H1 (cell line): ENCODE measurements at regions not wholly inside any gene's neighbourhood (a gene's known extent, or its start where the extent isn't known, plus 50 kb on each side); places are given as distances from the start of the nearest gene placed in this dataset.

ENCODE experiments used
- CTCF ChIA-PET: fragments of 300-600 bp; sonication (Branson Sonifier 250); formaldehyde crosslinking; loops from one replicate; lab custom pipeline; 2021; ENCODE audit not compliant: partially characterized antibody; lab: Charles Lee
- POLR2A ChIA-PET: fragments of 300-600 bp; sonication (Branson Sonifier 250); formaldehyde crosslinking; loops from one replicate; lab custom pipeline; 2021; ENCODE audit warnings: inconsistent platforms; ENCODE audit not compliant: partially characterized antibody; lab: Charles Lee
- DNase-seq, 2 experiments: peaks; one replicate each; pipeline versions ENCODE4 v3.0.0 to v3.0.0-alpha.2; 2010 to 2022; ENCODE audit warnings: low spot score in 2 of 2, low read depth in 1 of 2, mixed read lengths in 1 of 2
- FAIRE-seq: peaks from 2 replicates; lab custom pipeline; 2011; peaks lifted over from hg19 to GRCh38; lab: Jason Lieb, UNC
- H2AFZ ChIP-seq: 2 replicates; pipeline ENCODE4 v1.8.1; 2012; ENCODE audit warnings: low read length, inconsistent platforms
- H2AK5ac ChIP-seq: 2 replicates; pipeline ENCODE4 v1.6.1; 2013; ENCODE audit warnings: low read depth, low read length
- H2BK120ac ChIP-seq: replicated peaks from 2 replicates; pipeline ENCODE3; 2013; ENCODE audit warnings: low read depth, low read length, inconsistent platforms
- H2BK12ac ChIP-seq: 2 replicates; pipeline ENCODE4 v1.6.1; 2013; ENCODE audit warnings: low read depth, low read length
- H2BK15ac ChIP-seq: 2 replicates; pipeline ENCODE4 v1.6.1; 2013; ENCODE audit warnings: low read length
- H2BK20ac ChIP-seq: 2 replicates; pipeline ENCODE4 v1.6.1; 2013; ENCODE audit warnings: low read length
- H2BK5ac ChIP-seq: 2 replicates; pipeline ENCODE4 v1.6.1; 2013; ENCODE audit warnings: low read depth, low read length
- H3K14ac ChIP-seq: 2 replicates; pipeline ENCODE4 v1.6.1; 2013; ENCODE audit warnings: inconsistent platforms; ENCODE audit not compliant: insufficient read length
- H3K18ac ChIP-seq: 2 replicates; pipeline ENCODE4 v1.6.1; 2013; ENCODE audit warnings: low read length; ENCODE audit errors: extremely low read depth
- H3K23ac ChIP-seq: 2 replicates; pipeline ENCODE4 v1.6.1; 2013; ENCODE audit warnings: inconsistent platforms; ENCODE audit not compliant: insufficient read length
- H3K23me2 ChIP-seq: 2 replicates; pipeline ENCODE4 v1.6.1; 2013; ENCODE audit warnings: low read depth, low read length
- H3K27ac ChIP-seq: 2 replicates; pipeline ENCODE4 v1.6.1; 2011; ENCODE audit warnings: low read depth, low read length, inconsistent platforms
- H3K27me3 ChIP-seq, 4 experiments: replicated peaks in 1 of 4; 1 replicate in 1 of 4; 2 replicates in 3 of 4; pipeline versions ENCODE4 v1.6.1 to v1.8.1; 2011 to 2013; ENCODE audit warnings: low read length in 3 of 4, mild to moderate bottlenecking in 3 of 4, inconsistent platforms in 2 of 4, mixed read lengths in 2 of 4, moderate library complexity in 1 of 4; ENCODE audit not compliant: control insufficient read depth in 3 of 4, insufficient read depth in 3 of 4; ENCODE audit errors: extremely low read depth in 1 of 4
- H3K36me3 ChIP-seq, 4 experiments: 2 replicates each; pipeline versions ENCODE4 v1.6.1 to v1.8.1; 2011 to 2013; ENCODE audit warnings: mild to moderate bottlenecking in 4 of 4, low read length in 3 of 4, moderate library complexity in 2 of 4, control low read depth in 1 of 4, inconsistent platforms in 1 of 4; ENCODE audit not compliant: insufficient read depth in 4 of 4, control insufficient read depth in 2 of 4
- H3K4ac ChIP-seq: replicated peaks from 2 replicates; pipeline ENCODE3; 2013; ENCODE audit warnings: low read length, low read depth, mixed read lengths, inconsistent platforms; ENCODE audit not compliant: insufficient read length
- H3K4me1 ChIP-seq, 4 experiments: replicated peaks in 1 of 4; 1 replicate in 1 of 4; 2 replicates in 3 of 4; pipeline versions ENCODE4 v1.6.1 to v1.8.1; 2011 to 2013; ENCODE audit warnings: low read length in 3 of 4, inconsistent platforms in 2 of 4, mixed read lengths in 1 of 4; ENCODE audit not compliant: insufficient read depth in 4 of 4, control insufficient read depth in 3 of 4
- H3K4me2 ChIP-seq, 2 experiments: 2 replicates each; pipeline versions ENCODE4 v1.6.1 to v1.8.1; 2011 to 2013; ENCODE audit warnings: low read depth in 2 of 2, low read length in 2 of 2, control low read depth in 1 of 2, inconsistent platforms in 1 of 2, mild to moderate bottlenecking in 1 of 2; ENCODE audit not compliant: insufficient read depth in 1 of 2
- H3K4me3 ChIP-seq, 4 experiments: fragments of 200-600, 300-600 bp in 1 of 4; sonication (generic), shearing (Covaris generic), sonication (Bioruptor Twin) in 1 of 4; 2 replicates each; pipeline versions ENCODE4 v1.5.1 to v1.8.1; 2011 to 2016; ENCODE audit warnings: low read length in 4 of 4, low read depth in 3 of 4, control low read depth in 2 of 4, inconsistent platforms in 2 of 4, mild to moderate bottlenecking in 2 of 4, mixed read lengths in 1 of 4, moderate library complexity in 1 of 4; ENCODE audit not compliant: insufficient read depth in 2 of 4; ENCODE audit errors: extremely low read depth in 1 of 4
- H3K56ac ChIP-seq: replicated peaks from 2 replicates; pipeline ENCODE3; 2013; ENCODE audit warnings: low read depth, mild to moderate bottlenecking, mixed read lengths, low read length, inconsistent platforms; ENCODE audit not compliant: insufficient read length
- H3K79me1 ChIP-seq: 2 replicates; pipeline ENCODE4 v1.6.1; 2013; ENCODE audit warnings: low read depth, low read length, control low read depth
- H3K79me2 ChIP-seq, 2 experiments: 2 replicates each; pipeline versions ENCODE4 v1.6.1 to v1.8.1; 2012 to 2013; ENCODE audit warnings: low read length in 2 of 2, mild to moderate bottlenecking in 2 of 2, inconsistent platforms in 1 of 2; ENCODE audit not compliant: insufficient read depth in 2 of 2, control insufficient read depth in 1 of 2
- H3K9ac ChIP-seq, 4 experiments: replicated peaks in 1 of 4; 1 replicate in 1 of 4; 2 replicates in 3 of 4; pipeline versions ENCODE4 v1.6.1 to v1.8.1; 2011 to 2013; ENCODE audit warnings: low read depth in 3 of 4, low read length in 3 of 4, control low read depth in 2 of 4, mild to moderate bottlenecking in 2 of 4, moderate library complexity in 2 of 4, inconsistent platforms in 1 of 4; ENCODE audit errors: extremely low read depth in 1 of 4
- H3K9me3 ChIP-seq, 2 experiments: 2 replicates each; pipeline versions ENCODE4 v1.6.1 to v1.8.1; 2012 to 2013; ENCODE audit warnings: mild to moderate bottlenecking in 2 of 2, moderate library complexity in 2 of 2, control low read depth in 1 of 2, inconsistent platforms in 1 of 2, low read depth in 1 of 2, low read length in 1 of 2, mixed read lengths in 1 of 2; ENCODE audit not compliant: insufficient read depth in 2 of 2
- H4K20me1 ChIP-seq, 2 experiments: replicated peaks in 1 of 2; 2 replicates each; pipeline versions ENCODE3 to v1.8.1; 2011 to 2013; ENCODE audit warnings: inconsistent platforms in 2 of 2, low read length in 2 of 2, mild to moderate bottlenecking in 1 of 2; ENCODE audit not compliant: insufficient read depth in 2 of 2, control insufficient read depth in 1 of 2
- H4K5ac ChIP-seq: 2 replicates; pipeline ENCODE4 v1.6.1; 2013; ENCODE audit warnings: low read length, low read depth, mixed read lengths, inconsistent platforms; ENCODE audit not compliant: insufficient read length
- H4K8ac ChIP-seq: 2 replicates; pipeline ENCODE4 v1.8.0; 2013; ENCODE audit warnings: mild to moderate bottlenecking, moderate library complexity, low read length, inconsistent platforms; ENCODE audit not compliant: insufficient read depth; ENCODE audit errors: extremely low read depth
- H4K91ac ChIP-seq: replicated peaks from 2 replicates; pipeline ENCODE3; 2013; ENCODE audit warnings: low read length, mixed read lengths, inconsistent platforms; ENCODE audit not compliant: insufficient read length
- WGBS, 2 experiments: shearing (Covaris generic) in 1 of 2; methylation state at CpG; one replicate each; pipeline versions ENCODE4 v1.1.6 to v1.1.7; 2013 to 2015; ENCODE audit warnings: low lambda C conversion rate in 2 of 2, mixed read lengths in 2 of 2, inconsistent platforms in 1 of 2, low coverage in 1 of 2, missing lambda C conversion rate in 1 of 2; ENCODE audit not compliant: insufficient replicate concordance in 2 of 2, insufficient coverage in 1 of 2, insufficient read length in 1 of 2; ENCODE audit errors: extremely low coverage in 1 of 2, missing lambda C conversion rate in 1 of 2; 5-methylcytosine and 5-hydroxymethylcytosine counted together

- no peak overlapping the region for H3K4me3 ChIP-seq
- no peaks in the 10 kb centered on the region for H3K79me2 ChIP-seq
- CTCF ChIA-PET = interaction anchor here (0.8 to 1.1 kb wide), 2 partner anchors 8 to 31 kb away, joined by 3 to 5 read pairs; no protein-coding TSS in a partner anchor
- H2BK20ac ChIP-seq = no peak overlapping the region
- no peaks in the 10 kb centered on the region for H3K9me3 ChIP-seq
- H2BK15ac ChIP-seq = no peak overlapping the region
- H2BK120ac ChIP-seq = no peak overlapping the region
- H3K4me2 ChIP-seq = no peak overlapping the region
- H3K79me1 ChIP-seq = no peaks in the 10 kb centered on the region
- FAIRE-seq (no peak), DNase-seq (no peak)
- H3K56ac ChIP-seq = no peak overlapping the region
- no peak overlapping the region for H4K8ac ChIP-seq
- no peaks in the 10 kb centered on the region for H4K20me1 ChIP-seq
- H3K14ac ChIP-seq = no peak overlapping the region
- no peak overlapping the region for H2AK5ac ChIP-seq
- H2BK5ac ChIP-seq = no peak overlapping the region
- no peak overlapping the region for H2BK12ac ChIP-seq
- no peaks in the 10 kb centered on the region for H3K23me2 ChIP-seq
- no peak overlapping the region for H3K9ac ChIP-seq
- no peak overlapping the region for H3K4ac ChIP-seq
- no peak overlapping the region for H4K91ac ChIP-seq
- H3K4me1 ChIP-seq = peaks cover 0 to 5% (median 0%) of the 10 kb centered on the region in 4 experiments; a peak in 1 of 7 replicates
- no peaks in the 10 kb centered on the region; a peak in 1 of 8 replicates for H3K36me3 ChIP-seq
- no peak overlapping the region for H3K23ac ChIP-seq
- no peak overlapping the region for H4K5ac ChIP-seq
- H3K27ac ChIP-seq = no peak overlapping the region
- no peak overlapping the region for H2AFZ ChIP-seq
- no peaks in the 10 kb centered on the region for H3K27me3 ChIP-seq
- 100% methylated on average over 1 of the region's 1 CpG; no CpG with 5 or more reads in 1 of the 2 experiments for WGBS, 2 experiments
- H3K18ac ChIP-seq = no peak overlapping the region
- POLR2A ChIA-PET = no interaction called here
Observed at GRCh38 chr10:60615541-60615940, 162.7 kb upstream of the CDK1 start.
